Stomach smooth muscle (tissue), 2 donors: ENCODE measurements at regions not wholly inside any gene's neighbourhood (a gene's known extent, or its start where the extent isn't known, plus 50 kb on each side); places are given as distances from the start of the nearest gene placed in this dataset.
"Not testable (repeated sequence)": the region's sequence is repeated elsewhere in the genome, so short reads cannot be mapped to it uniquely, and the experiment has no call there.

Experiments used
- H3K27ac ChIP-seq: one replicate; pipeline ENCODE4 v1.7.0; 2013; ENCODE audit warnings: mild to moderate bottlenecking, low read length, inconsistent platforms
- H3K27me3 ChIP-seq, 2 donors: one replicate each; pipeline ENCODE4 v1.7.0; 2013; ENCODE audit warnings: low read length in 2 of 2; ENCODE audit not compliant: insufficient read depth in 2 of 2, control insufficient read depth in 1 of 2
- H3K36me3 ChIP-seq, 2 donors: one replicate each; pipeline ENCODE4 v1.7.0; 2013; ENCODE audit warnings: low read length in 2 of 2; ENCODE audit not compliant: control insufficient read depth in 2 of 2, insufficient read depth in 2 of 2
- H3K4me1 ChIP-seq: one replicate; pipeline ENCODE4 v1.7.0; 2013; ENCODE audit warnings: low read length; ENCODE audit not compliant: control insufficient read depth, insufficient read depth
- H3K4me3 ChIP-seq, 2 donors: one replicate each; pipeline ENCODE4 v1.7.0; 2013; ENCODE audit warnings: low read length in 2 of 2
- H3K9ac ChIP-seq, 2 donors: one replicate each; pipeline ENCODE4 v1.7.0; 2013; ENCODE audit warnings: low read length in 2 of 2, mild to moderate bottlenecking in 1 of 2
- H3K9me3 ChIP-seq, 2 donors: one replicate each; pipeline ENCODE4 v1.7.0; 2013; ENCODE audit warnings: low read length in 2 of 2; ENCODE audit not compliant: control insufficient read depth in 2 of 2
- donor health status: healthy.
- donor health status: Pancreatic carcinoma.

DNA sequence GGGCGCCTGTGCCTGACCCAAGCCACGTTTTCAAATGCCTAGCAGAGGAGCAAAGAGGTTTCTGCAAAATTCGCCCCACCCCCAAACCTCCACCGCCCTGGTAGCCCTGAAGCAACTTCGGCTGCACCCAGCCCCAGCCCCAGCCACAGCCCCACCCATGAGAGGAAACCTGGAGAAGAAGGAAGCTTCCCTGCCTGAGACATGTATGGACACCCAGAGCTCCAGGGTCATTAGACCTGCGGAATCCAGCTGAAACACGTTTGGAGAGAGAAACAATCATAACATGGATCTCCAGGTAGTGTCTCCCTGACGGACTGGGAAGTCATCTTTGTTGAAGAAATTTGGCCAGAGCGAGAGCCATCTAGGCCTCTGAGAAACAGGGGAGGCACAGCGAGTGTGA is 100.4 kb upstream of the ZNF337 start:
- H3K27me3 ChIP-seq, H3K27ac ChIP-seq, H3K4me3 ChIP-seq, H3K9me3 ChIP-seq, H3K4me1 ChIP-seq, H3K9ac ChIP-seq, H3K36me3 ChIP-seq: not testable (repeated sequence)

DNA sequence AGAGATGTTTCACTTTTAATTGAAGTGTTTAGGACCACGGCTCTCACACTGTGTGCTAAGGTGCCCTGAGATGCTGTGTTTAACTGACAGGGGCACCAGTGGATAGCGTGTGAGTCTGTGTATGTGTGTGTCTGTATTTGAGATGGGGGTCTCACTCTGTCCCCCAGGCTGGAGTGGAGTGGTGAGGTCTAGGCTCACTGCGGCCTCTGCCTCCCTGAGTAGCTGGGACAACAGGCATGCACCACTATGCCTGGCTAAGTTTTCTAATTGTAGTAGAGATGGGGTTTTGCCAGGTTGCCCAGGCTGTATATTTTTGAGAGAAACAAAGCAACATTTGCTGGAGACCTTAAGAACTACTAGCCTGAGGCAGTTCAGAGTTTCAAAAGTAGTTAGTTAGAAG is 80.6 kb upstream of the ZNF337 start:
- H3K27me3 ChIP-seq, H3K27ac ChIP-seq, H3K36me3 ChIP-seq, H3K4me3 ChIP-seq, H3K9ac ChIP-seq, H3K4me1 ChIP-seq, H3K9me3 ChIP-seq: not testable (repeated sequence)

DNA sequence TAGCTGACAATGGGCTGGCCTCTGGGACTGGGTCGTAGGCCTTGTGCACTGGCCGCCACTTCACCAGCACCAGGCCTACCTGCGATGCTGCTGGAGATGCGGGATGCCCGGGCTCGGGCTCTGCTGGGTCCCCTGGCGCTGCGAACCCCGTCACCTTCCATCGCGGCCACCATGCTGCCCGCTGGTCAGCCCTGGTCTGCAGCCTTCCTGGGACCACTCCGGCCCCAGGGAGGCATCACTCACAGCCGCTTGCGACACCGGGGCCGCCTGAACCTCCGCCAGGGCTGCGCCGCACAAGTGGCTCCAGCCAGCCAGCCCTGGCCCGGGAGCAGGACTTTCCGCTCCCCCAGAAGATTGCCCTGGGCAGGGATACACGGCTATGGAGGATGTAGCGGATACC is 78.1 kb upstream of the ZNF337 start:
- not testable (repeated sequence) for H3K27me3 ChIP-seq, H3K4me1 ChIP-seq, H3K36me3 ChIP-seq, H3K9me3 ChIP-seq, H3K9ac ChIP-seq, H3K4me3 ChIP-seq, H3K27ac ChIP-seq

DNA sequence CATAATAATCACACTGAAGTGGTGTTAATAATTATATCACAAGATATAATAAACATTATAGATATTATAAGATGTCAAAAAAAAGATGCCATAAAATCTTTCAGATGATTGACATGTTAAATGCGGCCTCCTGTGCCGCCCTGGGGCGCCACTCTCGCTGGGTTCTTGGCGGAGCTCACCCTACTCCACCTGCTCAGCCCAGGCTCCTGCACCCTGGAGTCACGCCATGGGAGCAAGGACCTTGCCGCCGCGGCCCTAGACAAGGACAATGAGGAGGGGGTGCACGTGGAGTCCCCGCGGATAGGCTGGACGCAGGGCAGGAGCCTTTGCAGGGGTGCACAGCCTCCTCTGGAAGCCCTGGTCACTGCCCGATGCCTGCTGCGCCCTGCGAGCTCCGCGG is 77.5 kb upstream of the ZNF337 start:
- not testable (repeated sequence) for H3K36me3 ChIP-seq

GRCh38 chr20:25772437-25772836 is 75.8 kb upstream of the ZNF337 start:
- not testable (repeated sequence) for H3K9ac ChIP-seq, H3K27me3 ChIP-seq, H3K4me3 ChIP-seq, H3K4me1 ChIP-seq, H3K36me3 ChIP-seq, H3K27ac ChIP-seq, H3K9me3 ChIP-seq

More for the DNA sequence above, 77.5 kb upstream of the ZNF337 start:
- not testable (repeated sequence) for H3K4me1 ChIP-seq, H3K9ac ChIP-seq, H3K4me3 ChIP-seq, H3K9me3 ChIP-seq, H3K27me3 ChIP-seq, H3K27ac ChIP-seq

DNA sequence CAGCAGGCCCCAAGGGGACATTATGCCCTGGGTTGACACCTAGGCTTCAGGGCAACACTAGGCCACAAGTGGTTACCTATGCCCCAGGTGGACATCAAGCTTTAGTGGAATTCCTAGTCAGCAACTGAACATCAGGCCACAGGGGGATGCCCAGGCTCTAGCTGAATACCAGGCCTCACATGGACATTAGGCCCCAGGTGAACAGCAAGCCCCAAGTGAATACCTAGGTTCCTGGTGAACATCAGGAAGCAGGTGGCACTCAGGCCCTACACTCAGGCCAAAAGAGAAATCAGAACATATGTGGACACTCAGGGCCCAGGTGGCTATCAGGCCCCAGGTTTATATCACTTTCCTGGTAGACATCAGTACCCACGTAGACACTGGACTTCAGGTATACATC is 75.2 kb upstream of the ZNF337 start:
- H3K27ac ChIP-seq, H3K4me1 ChIP-seq, H3K27me3 ChIP-seq, H3K9ac ChIP-seq, H3K4me3 ChIP-seq, H3K36me3 ChIP-seq, H3K9me3 ChIP-seq: not testable (repeated sequence)

- no peaks in the 10 kb centered on the region for H3K36me3 ChIP-seq
- H3K9me3 ChIP-seq = peaks cover 0 to 4% of the 10 kb centered on the region in 2 donors
- no peaks in the 10 kb centered on the region for H3K4me1 ChIP-seq
- H3K9ac ChIP-seq = no peak overlapping the region
- peaks cover 0 to 2% of the 10 kb centered on the region in 2 donors for H3K27me3 ChIP-seq
- no peak overlapping the region for H3K27ac ChIP-seq
- no peak overlapping the region for H3K4me3 ChIP-seq
Observed at GRCh38 chr20:25761596-25761995, 64.9 kb upstream of the ZNF337 start.

DNA sequence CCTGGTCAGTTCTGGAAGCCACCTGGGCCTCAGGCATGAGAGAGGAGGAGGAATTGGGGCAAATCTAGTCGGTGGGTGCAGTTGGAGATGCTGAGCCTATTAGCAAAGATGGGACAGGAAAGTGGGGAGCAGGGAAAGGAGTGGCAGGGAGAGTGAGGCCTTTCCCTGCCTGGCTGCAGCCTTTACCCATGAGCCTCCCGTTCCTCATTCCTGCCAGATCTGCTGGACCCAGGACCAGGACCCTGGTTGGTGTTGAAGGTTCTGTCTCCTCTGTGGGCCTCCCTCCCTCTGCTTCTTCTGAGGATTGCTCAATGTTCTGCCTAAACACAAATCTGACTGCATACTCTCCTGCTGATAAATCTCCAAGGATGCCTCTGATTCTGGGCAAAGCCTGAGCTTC is 64.4 kb upstream of the ZNF337 start:
- H3K9ac ChIP-seq, H3K9me3 ChIP-seq, H3K27ac ChIP-seq, H3K27me3 ChIP-seq, H3K4me3 ChIP-seq, H3K36me3 ChIP-seq, H3K4me1 ChIP-seq: not testable (repeated sequence)

- Histone ChIP-seq H3K27me3 (no peaks in the 10 kb centered on the region), H3K4me1 (peaks cover 3% of the 10 kb centered on the region), H3K9me3 (no peaks in the 10 kb centered on the region), H3K9ac (peak overlapping the region in 1 of 2 donors; percentile 55), H3K4me3 (peak overlapping the region; percentile 70 to 77), H3K27ac (no peak overlapping the region), H3K36me3 (no peaks in the 10 kb centered on the region)
Observed at GRCh38 chr20:25750765-25751696, 54.4 kb upstream of the ZNF337 start.

- Histone ChIP-seq H3K27ac (no peak overlapping the region), H3K4me1 (peaks cover 3% of the 10 kb centered on the region), H3K9ac (peak overlapping the region in 1 of 2 donors; percentile 55), H3K4me3 (peak overlapping the region; percentile 70 to 77), H3K27me3 (no peaks in the 10 kb centered on the region), H3K9me3 (no peaks in the 10 kb centered on the region), H3K36me3 (no peaks in the 10 kb centered on the region)
Observed at GRCh38 chr20:25750220-25750764, 53.6 kb upstream of the ZNF337 start.

DNA sequence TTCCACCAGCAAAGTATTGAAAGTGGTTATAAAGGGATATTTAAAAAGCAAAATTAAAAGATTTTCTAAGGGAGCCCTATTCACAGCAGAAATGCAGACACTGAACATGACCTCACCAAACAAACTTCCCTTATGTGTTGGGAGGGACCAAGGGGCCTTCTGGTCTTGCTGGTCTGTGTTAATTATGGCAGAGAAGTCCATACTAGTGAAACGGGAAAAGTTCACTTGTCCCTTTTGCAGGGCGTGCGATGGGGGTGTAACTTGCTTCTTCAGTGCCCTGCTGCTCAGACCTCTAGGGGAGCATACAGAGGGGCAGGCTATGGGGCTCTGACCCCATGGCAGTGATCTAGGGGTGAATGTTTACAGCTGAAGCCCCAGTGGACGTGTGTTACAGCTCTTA is 53.0 kb upstream of the ZNF337 start:
- H3K9ac ChIP-seq = no peak overlapping the region
- no peaks in the 10 kb centered on the region for H3K9me3 ChIP-seq
- no peaks in the 10 kb centered on the region for H3K36me3 ChIP-seq
- H3K4me3 ChIP-seq = no peak overlapping the region
- no peaks in the 10 kb centered on the region for H3K27me3 ChIP-seq
- H3K4me1 ChIP-seq = peaks cover 3% of the 10 kb centered on the region
- no peak overlapping the region for H3K27ac ChIP-seq
